Stimulated activated CD4-positive, alpha-beta T cell treated with anti-CD3 and anti-CD28 coated beads, Interleukin-12 subunit alpha, Interleukin-12 subunit beta, amount 100 ng/mL, for 48 hours (primary cell): ENCODE measurements at regions not wholly inside any gene's neighbourhood (a gene's known extent, or its start where the extent isn't known, plus 50 kb on each side); places are given as distances from the start of the nearest gene placed in this dataset.
"Not testable (repeated sequence)": the region's sequence is repeated elsewhere in the genome, so short reads cannot be mapped to it uniquely, and the experiment has no call there.

Source experiments
- DNase-seq, 3 donors: peaks; one replicate each; pipeline ENCODE4 v3.0.0-alpha.2; 2020; ENCODE audit warnings: low read depth in 2 of 3, low spot score in 1 of 3

DNA sequence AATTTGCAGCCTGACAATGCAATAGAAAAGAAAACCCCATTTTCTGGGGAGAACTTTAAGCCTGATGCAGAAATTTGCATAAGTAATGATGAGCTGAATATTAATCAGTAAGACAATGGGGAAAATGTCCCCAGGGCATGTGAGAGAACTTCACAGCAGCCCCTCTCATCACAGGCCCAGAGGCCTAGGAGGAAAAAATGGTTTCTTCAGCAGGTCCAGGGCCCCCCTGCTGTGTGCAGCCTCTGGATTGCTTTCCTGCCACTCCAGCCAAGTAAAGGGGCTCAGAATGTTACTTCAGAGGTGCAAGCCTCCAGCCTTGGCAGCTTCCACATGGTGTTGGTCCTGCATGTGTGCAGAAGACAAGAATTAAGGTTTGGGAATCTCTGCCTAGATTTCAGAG is 900.3 kb upstream of the ROBO1 start:
- DNase-seq = no peak

DNA sequence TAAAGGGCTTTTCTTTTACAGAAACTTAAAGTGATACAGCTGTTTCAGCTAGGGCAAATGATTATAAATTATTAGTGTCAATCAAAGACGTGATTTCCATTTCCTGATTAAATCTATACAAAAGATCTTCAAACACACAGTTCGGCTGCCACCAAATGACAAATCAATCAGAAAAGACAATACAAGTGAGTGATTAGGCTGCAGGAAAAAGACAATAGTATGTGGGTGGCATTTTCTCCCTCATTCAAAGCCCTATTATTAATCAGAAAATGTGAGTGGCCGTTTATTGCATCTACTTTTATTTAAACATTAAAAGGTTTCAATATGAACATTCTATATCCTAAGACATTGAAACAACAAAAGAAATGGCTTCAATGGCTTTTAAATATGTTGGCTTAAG is 895.6 kb upstream of the ROBO1 start:
- DNase-seq = no peak

DNA sequence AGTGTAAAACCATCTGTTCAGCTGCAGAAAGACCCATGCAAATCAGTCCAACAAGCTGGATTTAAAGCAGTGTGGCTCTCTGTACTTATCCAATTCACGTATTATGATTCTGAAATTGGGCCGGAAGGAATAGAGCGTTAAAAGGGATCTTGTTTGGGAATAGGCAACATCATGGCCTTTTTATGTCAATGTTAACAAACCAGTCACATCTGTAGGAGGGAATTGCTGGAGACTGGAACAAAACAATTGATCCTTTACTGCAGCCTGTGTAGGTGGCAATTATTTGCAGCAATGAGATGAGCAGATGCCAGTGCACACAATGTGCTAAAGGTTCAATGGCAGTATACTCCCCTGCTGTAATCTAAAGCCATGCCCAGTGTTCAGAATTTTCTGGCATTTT is 887.4 kb upstream of the ROBO1 start:
- DNase-seq = no peak

DNA sequence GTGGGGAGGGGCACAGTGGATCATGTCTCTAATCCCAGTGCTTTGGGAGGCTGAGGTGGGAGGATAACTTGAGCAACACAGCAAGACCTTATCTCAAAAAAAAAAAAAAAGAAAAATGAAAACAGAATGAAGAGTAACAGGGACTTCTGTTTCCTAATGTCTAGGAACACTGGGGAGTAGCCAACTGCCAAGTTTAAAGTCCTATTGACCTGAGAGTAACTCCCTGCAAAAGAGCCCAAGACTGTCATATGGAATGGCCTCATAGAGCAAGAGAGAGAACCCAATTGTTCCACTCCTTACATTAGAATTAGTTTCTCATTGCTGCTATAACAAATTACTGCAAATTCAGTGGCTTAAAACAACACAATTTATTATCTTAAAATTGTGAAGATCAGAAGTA is 881.4 kb upstream of the ROBO1 start:
- DNase-seq = no peak

DNA sequence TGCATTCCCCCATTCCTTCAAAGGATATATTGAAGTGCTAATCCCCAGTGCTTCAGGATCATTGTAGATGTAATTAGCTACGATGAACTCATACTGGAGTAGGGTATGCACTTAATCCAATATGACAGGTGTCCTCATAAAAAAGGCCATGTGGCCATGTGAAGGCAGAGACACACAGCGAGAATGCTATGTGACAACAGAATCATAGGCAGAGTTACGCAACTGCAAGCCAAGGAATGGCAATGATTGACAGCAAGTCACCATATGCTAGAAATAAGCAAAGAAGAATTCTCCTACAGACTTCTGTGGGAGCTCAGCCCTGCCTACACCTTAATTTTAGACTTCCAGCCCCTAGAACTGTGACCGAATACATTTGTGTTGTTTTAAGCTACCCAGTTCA is 875.6 kb upstream of the ROBO1 start:
- DNase-seq = no peak

DNA sequence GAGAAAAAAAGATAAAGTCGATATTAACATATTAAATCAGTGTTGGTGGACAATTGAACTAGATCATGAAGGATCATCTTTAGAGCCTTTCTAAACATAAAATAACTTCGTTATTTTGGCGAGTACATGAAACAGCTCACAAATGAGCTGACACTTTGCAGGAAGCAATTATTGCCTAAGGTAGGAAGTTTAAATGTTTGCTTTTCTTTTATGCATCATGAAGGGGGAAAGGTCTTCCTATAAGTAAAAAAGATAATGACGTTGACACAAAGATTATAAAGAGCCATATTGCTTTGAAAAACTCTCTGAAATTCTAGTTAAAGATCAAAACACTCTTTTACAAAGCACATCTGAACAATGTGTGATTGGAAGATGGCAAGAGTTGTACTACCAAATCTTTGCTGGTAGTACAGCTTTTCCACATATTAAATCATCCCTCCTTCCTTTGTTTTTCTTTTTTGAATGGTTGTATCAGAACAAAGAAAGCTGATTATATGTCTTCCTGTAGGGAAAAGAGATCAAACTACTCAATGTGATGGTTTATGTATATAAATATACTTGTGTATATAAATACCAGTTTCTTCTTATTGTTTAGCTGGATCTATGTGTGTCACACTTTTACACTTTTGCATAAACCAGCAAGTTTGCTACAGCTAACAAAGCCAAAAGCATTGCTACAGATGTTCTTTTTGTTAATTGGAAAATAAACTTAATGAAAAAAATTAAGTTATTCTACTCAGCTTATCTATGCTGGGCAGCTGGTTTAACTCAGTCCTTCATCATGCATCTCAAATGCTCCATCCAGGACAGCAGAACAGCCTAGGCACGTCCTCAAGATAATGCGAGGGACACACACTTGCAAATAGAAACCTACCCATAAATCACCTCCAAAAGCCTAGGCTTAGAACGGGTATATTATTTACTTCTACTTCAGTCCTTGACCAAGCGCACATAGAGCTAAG is 850.8 kb upstream of the ROBO1 start:
- no peak for DNase-seq

DNA sequence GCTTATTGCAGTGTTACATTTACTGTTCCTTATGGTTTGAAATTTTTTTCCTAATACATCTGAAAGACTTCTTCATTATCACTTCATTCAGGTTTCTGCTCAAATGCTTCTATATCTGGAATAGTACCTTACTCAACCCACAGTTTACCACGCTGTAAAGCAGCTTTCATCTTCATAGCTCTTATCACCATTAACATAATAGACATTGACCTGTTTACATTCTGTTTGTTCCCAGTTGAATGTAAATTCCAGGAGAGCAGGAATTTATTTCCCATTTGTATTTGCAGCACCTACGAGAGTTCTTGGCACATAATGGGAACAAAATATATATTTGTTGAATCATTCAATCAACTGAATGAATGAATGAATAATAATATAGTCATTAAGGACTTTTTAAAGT is 844.6 kb upstream of the ROBO1 start:
- no peak for DNase-seq

DNA sequence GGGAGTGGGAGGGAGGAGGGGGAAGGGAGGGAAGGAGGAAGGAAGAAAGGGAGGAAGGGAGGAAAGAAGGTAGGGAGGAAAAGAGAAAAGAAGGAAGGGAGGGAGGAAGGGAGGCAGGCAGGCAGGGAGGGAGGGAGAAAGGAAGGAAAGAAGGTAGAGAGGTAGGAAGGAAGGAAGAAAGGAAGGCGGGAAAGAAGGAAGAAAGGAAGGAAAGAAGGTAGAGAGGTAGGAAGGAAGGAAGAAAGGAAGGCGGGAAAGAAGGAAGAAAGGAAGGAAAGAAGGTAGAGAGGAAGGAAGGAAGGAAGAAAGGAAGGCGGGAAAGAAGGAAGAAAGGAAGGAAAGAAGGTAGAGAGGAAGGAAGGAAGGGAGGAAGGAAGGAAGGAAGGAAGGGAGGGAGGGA is 840.3 kb upstream of the ROBO1 start:
- DNase-seq = not testable (repeated sequence)

DNA sequence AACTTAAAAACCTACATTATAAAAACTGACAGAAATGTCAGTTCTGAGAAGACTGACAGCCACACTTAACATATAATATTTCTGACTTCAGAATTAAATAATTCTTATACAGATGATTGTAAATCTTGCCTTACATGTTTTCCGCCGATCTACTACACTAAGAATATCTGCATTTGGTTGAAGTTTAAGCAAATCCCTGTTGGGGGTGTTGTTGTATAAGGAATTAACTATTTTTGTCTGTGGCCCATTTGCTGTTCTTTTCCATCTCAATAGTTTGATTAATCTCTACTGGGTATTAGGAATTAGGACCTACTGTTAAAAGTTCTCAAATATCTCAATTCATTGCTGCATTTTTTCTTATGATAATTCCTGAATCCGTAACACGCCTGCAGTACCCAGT is 838.3 kb upstream of the ROBO1 start:
- no peak for DNase-seq

DNA sequence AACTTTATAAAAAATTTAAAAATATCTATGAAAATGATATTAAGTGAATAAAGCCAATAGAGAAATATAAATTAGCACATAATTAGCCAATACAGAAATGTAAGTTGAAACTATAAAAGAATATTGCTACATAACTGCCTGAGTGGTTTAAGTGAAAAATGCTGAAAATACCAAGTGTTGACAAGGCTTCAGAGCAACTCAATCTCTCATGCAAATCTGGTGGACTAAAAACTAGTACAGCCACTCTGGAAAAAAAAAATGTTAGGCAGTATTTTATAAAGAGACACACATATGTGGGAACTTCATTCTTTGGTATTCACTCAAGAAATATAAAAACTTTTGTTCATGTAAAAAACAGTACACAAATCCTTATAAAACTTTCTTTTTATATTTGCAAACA is 833.7 kb upstream of the ROBO1 start:
- no peak for DNase-seq

DNA sequence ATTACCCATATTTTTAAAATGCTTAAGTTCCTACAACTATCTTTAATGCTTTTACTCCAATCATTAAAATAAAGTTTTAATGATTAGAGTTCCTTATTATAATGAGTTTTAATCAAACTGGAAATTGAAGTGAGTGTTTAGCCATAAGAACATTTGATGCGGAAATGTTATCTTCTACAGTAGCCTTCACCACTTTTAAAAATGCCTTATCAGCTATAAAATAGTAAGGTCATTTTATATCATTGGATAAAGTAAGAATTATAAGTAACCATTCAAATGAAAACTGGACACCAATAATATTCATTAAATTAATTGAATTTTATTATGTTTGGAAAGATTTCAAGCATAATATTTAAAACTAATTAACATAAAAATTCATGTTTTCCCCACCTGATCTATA is 825.0 kb upstream of the ROBO1 start:
- no peak for DNase-seq

DNA sequence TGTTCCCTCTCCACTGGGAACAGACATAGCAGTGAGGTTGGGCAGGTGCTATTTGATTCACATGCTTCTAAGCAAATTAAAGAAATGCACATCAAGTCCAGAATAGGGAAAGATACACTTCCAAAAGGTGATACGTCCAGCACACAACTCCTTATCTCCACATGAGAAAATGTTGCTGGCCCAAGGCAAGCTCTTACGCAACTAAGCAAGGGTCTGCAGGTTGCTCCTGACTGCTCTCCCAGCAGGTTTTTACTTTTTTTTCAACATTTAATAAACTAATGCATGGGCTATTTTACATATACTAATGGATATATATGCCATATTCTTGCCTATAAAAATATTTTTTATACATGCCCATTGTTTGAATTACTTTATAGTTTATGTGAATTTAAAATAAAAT is 818.5 kb upstream of the ROBO1 start:
- DNase-seq = no peak

DNA sequence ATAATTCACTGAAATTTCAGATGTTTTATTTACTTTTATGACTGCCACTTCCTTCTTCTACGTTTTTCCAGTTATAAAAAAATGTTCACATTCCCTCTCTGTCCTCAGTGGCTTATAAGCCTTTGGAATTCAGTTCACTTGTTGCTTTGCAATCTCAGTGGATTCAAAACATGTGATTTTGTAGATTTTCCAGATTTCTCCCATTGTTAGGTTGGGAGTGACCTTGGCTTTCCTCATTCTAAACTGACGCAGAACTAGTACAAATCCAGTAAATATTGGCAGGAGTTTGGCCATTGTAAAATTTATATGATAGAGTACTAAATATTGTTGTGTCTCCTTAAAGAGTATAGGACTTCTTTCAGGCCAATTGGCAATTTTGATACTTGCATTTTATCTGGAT is 812.3 kb upstream of the ROBO1 start:
- no peak for DNase-seq

DNA sequence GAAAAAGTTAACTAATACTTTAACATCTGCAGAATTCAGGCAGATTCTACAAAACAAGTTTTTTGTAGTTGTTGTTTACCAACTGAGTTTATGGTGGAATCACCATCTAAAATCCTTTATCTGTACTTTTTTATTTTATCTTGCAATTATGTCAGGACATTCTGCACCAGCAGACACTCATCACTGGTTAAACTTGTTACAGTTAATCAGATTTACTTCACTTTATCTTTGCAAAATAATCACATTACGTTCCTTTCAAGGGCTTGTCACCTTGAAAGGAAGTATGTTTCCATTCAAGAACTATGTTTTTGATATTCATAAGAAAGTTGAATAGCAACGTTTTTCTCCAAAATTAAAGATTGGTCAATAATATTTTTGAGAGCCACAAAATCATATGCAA is 796.6 kb upstream of the ROBO1 start:
- DNase-seq = no peak

DNA sequence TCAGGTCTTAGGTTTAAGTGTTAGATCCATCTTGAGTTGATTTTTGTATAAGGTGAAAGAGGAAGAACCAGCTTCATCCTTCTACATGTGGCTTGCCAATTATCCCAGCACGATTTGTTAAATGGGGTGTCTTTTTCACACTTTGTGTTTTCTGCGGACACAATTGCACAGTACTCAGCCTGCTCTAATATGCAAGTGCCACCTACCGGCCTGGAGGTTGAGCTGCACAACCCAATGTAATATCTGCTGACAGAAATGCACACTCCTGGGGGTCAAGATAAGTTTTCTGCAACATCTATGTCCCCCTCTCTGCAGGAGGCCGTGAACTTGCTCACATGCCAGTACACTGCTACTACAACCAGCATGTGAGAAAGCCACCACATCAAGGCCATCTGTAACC is 791.9 kb upstream of the ROBO1 start:
- DNase-seq = no peak

DNA sequence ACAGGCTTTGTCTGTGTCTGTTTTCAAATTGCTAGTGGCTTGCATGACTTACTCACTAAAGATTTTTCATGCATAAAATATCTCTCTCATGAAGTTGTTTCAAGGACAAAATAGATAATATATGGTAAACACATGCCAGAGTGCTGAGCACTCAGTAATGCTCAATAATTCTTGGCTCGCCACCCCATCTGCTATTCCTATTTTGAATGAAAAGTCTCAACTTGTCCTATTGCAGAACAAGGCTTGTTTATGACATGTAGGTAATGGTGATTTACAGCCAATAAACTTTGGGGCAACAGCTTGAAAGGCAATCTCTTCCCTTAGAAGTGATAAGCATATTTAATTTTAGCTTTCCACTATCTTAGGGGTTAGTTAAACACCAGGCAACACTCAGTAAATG is 789.0 kb upstream of the ROBO1 start:
- no peak for DNase-seq

DNA sequence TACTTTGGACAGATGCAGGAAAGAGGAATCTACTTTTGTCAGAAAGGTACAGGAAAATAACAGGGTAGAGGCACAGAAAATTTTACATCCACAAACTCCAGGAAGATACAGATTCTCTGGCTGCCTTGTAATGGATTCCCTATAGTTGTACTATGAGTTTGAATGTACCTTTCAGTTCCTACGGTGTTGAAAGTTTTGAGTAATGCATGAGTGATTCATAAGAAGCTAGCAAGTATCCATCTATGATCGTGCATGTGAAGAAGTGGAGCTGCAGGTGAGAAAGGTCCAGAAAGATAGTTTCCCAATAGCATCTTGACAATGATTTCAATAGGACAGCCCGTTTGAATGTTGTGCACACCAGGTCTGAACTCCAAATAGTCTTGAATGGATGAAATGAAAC is 786.5 kb upstream of the ROBO1 start:
- DNase-seq = no peak

DNA sequence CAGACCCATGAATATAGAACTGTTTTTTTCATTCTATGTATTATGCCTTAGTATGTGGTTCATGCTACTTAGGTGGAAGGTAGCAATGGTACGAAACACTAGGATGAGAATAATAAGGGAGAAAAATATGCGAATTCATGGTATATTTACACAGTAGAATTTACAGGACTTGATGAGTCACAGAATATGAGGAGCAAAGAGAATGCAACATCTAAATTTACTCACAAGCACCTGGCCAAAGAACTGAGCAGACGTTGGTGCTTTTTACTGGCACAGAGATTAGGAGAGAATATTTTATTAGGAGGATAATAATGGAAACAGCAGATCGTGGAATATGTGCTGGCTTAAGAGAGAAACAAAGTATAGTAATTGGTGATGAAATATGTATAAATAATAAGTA is 785.4 kb upstream of the ROBO1 start:
- DNase-seq = no peak

DNA sequence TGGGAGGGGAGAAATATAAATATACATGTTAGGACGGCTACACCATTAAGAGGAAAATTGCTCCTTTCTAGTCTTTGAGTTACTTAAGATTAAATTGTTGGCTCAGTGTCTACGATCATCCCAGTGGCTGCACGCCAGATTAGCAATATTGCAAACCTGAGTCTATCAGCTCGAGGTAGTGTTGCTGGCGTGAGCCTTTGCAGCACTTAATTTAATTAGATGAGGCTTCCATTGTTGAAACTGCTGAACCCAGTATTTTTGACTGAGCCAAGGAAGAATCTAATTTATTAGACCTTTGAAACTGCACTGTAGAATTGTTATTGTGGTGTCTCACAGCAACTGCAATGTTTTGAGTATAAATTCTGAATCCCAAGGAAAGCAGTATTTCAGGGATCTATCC is 782.4 kb upstream of the ROBO1 start:
- no peak for DNase-seq

DNA sequence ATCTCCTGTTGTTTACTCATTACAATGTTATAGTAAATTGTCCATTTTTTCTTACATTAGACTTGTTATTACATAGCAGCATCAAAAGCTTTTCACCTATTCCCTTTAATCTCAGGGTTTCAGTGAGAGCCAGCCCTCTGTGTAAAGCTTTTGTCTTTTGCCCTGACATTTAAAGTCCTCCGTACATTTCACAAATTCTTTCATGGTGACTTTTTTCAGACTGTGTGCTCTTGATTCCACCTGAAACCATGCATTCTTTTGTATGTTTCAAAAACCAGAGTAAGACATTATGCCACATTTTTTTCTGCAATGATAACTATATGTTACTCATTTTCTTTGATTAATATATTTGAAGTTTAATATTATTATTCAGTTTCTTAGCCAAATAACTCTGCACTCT is 781.4 kb upstream of the ROBO1 start:
- DNase-seq = no peak

DNA sequence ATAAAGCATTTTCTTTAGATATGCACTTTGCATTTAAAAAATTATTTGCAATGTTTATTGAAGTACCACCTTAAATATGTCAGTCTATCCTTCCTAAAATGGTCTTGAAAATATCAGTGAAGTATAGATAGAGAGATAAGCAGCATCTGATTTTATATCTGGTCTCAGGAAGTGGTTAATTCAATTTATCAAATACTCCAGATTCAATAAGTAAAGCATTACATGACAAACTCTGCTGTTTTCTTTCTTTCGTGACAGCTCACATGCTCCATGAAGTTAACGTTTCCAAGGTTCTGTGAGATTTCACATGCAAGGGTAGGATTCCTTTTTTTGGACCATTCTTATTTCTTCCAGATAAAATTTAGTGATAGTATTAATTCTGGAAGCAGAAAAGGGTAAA is 775.4 kb upstream of the ROBO1 start:
- DNase-seq = no peak

DNA sequence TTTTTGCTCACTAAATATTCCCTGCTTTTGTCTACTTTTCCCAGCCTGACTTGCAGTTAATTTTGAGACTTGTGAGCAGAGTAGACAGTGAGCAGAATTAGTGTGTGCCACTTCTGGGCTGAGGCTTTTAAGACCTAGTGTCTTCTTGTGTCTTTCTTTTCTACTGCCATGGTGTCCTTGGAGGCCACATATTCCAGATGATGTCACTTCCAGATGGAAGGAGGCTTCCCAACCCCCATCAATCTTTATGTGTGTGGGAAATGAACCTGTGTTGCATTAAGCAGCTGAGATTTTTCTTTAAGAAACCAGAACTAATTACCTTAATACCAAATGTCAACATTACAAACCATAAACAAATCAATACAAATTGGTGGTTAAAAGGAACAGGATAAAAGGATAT is 774.7 kb upstream of the ROBO1 start:
- DNase-seq = no peak

DNA sequence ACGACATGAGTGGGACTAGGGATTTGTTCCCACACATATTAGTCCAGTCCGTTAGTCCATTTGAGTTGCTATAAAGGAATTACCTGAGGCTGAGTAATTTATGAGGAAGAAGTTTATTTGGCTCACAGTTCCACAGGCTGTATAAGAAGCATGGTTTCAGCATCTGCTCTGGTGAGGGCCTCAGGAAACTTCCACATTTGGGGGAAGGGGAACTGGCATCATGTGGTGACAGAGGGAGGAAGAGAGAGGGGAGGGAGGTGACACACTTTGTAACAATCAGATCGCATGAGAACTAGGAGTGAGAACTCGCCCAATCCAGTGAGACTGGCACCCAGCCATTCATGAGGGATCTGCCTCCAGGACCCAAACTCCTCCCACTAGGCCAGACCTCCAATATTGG is 769.9 kb upstream of the ROBO1 start:
- no peak for DNase-seq
